H4 (cell line): ENCODE measurements at regions not wholly inside any gene's neighbourhood (a gene's known extent, or its start where the extent isn't known, plus 50 kb on each side); places are given as distances from the start of the nearest gene placed in this dataset.

Experiments used
- DNase-seq: peaks from one replicate; pipeline ENCODE4 v3.0.0-alpha.2; 2015; ENCODE audit warnings: low spot score

GRCh38 chr5:104361932-104362331 is 799.3 kb upstream of the NUDT12 start:
- no peak for DNase-seq

GRCh38 chr5:104355350-104355749 is 792.8 kb upstream of the NUDT12 start:
- no peak for DNase-seq

GRCh38 chr5:104353371-104353770 is 790.8 kb upstream of the NUDT12 start:
- no peak for DNase-seq

- no peak for DNase-seq
These were observed 790.4 kb upstream of the NUDT12 start for GRCh38 chr5:104352954-104353353.

- peak; percentile 58 for DNase-seq
These were observed 784.6 kb upstream of the NUDT12 start for GRCh38 chr5:104347119-104347708.

- peak; percentile 14 for DNase-seq
These were observed 782.8 kb upstream of the NUDT12 start for GRCh38 chr5:104345222-104346016.

- DNase-seq: peak; percentile 32
These were observed 782.2 kb upstream of the NUDT12 start for GRCh38 chr5:104344809-104345208.

GRCh38 chr5:104327801-104328200 is 765.2 kb upstream of the NUDT12 start:
- no peak for DNase-seq

- no peak for DNase-seq
These were observed 764.4 kb upstream of the NUDT12 start for GRCh38 chr5:104326966-104327365.

- DNase-seq: no peak
These were observed 762.8 kb upstream of the NUDT12 start for GRCh38 chr5:104325356-104325755.

GRCh38 chr5:104316676-104317075 is 754.1 kb upstream of the NUDT12 start:
- peak; percentile 16 for DNase-seq

GRCh38 chr5:104312481-104312880 is 749.9 kb upstream of the NUDT12 start:
- DNase-seq: no peak

GRCh38 chr5:104305602-104306001 is 743.0 kb upstream of the NUDT12 start:
- no peak for DNase-seq

GRCh38 chr5:104299998-104300706 is 737.6 kb upstream of the NUDT12 start:
- no peak for DNase-seq

- no peak for DNase-seq
These were observed 735.9 kb upstream of the NUDT12 start for GRCh38 chr5:104298518-104298917.

- no peak for DNase-seq
These were observed 734.5 kb upstream of the NUDT12 start for GRCh38 chr5:104297076-104297475.

- no peak for DNase-seq
These were observed 733.4 kb upstream of the NUDT12 start for GRCh38 chr5:104295991-104296390.

GRCh38 chr5:104283136-104283535 is 720.5 kb upstream of the NUDT12 start:
- no peak for DNase-seq

- no peak for DNase-seq
These were observed 711.1 kb upstream of the NUDT12 start for GRCh38 chr5:104273725-104274124.

GRCh38 chr5:104267320-104268015 is 704.9 kb upstream of the NUDT12 start:
- DNase-seq: no peak

- DNase-seq: no peak
These were observed 703.6 kb upstream of the NUDT12 start for GRCh38 chr5:104266161-104266560.

GRCh38 chr5:104265531-104266140 is 703.0 kb upstream of the NUDT12 start:
- DNase-seq: no peak
